ENCODE measurements at regions not wholly inside any gene's neighbourhood (a gene's known extent, or its start where the extent isn't known, plus 50 kb on each side); places are given as distances from the start of the nearest gene placed in this dataset.

DNA sequence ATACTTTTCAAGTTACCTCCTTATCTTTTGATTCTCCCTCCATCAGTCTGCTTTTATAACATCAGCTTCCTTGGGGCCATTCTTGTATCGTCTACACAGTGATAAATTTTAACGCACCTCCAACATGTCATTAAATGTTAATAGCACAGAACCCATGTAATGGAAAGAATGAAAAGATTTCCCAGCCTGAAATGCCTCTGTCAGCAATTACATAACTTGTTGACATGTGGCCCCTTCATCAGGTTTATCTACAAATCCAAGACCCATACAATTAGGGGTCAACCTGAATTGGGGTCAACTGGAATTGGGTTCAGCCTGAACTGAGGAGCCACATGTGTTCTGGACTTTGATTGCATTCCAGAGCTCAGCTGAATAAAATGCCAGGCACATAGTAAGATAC lies 148.2 kb upstream of the KLF7 start (continued):
- TF ChIP-seq, protein P1, sequence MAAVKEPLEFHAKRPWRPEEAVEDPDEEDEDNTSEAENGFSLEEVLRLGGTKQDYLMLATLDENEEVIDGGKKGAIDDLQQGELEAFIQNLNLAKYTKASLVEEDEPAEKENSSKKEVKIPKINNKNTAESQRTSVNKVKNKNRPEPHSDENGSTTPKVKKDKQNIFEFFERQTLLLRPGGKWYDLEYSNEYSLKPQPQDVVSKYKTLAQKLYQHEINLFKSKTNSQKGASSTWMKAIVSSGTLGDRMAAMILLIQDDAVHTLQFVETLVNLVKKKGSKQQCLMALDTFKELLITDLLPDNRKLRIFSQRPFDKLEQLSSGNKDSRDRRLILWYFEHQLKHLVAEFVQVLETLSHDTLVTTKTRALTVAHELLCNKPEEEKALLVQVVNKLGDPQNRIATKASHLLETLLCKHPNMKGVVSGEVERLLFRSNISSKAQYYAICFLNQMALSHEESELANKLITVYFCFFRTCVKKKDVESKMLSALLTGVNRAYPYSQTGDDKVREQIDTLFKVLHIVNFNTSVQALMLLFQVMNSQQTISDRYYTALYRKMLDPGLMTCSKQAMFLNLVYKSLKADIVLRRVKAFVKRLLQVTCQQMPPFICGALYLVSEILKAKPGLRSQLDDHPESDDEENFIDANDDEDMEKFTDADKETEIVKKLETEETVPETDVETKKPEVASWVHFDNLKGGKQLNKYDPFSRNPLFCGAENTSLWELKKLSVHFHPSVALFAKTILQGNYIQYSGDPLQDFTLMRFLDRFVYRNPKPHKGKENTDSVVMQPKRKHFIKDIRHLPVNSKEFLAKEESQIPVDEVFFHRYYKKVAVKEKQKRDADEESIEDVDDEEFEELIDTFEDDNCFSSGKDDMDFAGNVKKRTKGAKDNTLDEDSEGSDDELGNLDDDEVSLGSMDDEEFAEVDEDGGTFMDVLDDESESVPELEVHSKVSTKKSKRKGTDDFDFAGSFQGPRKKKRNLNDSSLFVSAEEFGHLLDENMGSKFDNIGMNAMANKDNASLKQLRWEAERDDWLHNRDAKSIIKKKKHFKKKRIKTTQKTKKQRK (IDR thresholded peaks at IDR 0.05; ENCODE audit: low read depth, low read length) = no peak
- no peak for TF ChIP-seq EGR1 (IDR thresholded peaks at IDR 0.05; ENCODE audit: borderline replicate concordance in 1 of 2, low read depth in 2 of 2, low read length in 2 of 2)

DNA sequence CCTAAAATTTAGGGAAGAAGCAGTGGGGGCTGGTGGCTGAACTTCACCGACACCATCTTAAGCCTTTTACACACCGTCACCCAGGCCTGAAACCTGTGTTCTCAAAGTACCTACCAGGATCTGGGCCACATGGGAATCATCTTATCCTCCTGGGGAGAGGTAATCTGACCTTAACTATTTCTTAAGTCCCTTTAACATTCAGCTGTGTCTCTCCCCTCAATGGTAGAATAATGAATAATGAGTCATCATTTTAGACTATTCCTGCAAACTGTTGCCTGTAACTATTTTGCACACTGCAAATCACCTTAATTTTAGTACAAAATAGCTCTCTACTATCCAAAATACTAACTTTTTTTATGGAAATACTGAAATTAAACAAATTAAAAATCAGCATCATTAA lies 149.4 kb upstream of the KLF7 start:
- H3K79me2 ChIP-seq (ENCODE audit: control insufficient read depth, insufficient read depth, low read length) = no peaks in the 10 kb centered on the region
- no peaks in the 10 kb centered on the region for H3K9me3 ChIP-seq (replicated peaks; ENCODE audit: control insufficient read depth, insufficient read depth, low read length)
- no peak overlapping the region for H3K4me2 ChIP-seq (ENCODE audit: control insufficient read depth, insufficient read depth)
- CTCF ChIA-PET = no interaction called here
- intact Hi-C loops (cut with micrococcal nuclease; ENCODE audit: unreplicated experiment) (no loop called here), in situ Hi-C loops (cut with MboI) (no loop called here)
- RAD21 ChIA-PET (ENCODE audit: unreplicated experiment) = no interaction called here
- no peak overlapping the region for H3K9ac ChIP-seq (ENCODE audit: control insufficient read depth, insufficient read depth, low read length)
- FAIRE-seq = no peak
- no peaks in the 10 kb centered on the region for H3K4me1 ChIP-seq (ENCODE audit: control insufficient read depth, insufficient read depth, low read length)
- no peak for DNase-seq (ENCODE audit: low read depth, low spot score)
- no peak for ATAC-seq
- H3K4me3 ChIP-seq = no peak overlapping the region
- POLR2A ChIA-PET = interaction anchor here (0.6 to 0.7 kb wide), 2 partner anchors 172 to 407 kb away, joined by 3 read pairs; no protein-coding TSS in a partner anchor
- SMC1A ChIA-PET (ENCODE audit: uncharacterized antibody, unreplicated experiment) = interaction anchor here (1.2 kb wide), 2 partner anchors 14 to 38 kb away, joined by 3 read pairs; no protein-coding TSS in a partner anchor
- no TSS peak for BruUV-seq (replicated peaks)
- no peaks in the 10 kb centered on the region for H3K36me3 ChIP-seq (ENCODE audit: control insufficient read depth in 2 of 2, insufficient read depth in 2 of 2, low read length in 1 of 2)
- no peak overlapping the region for H2AFZ ChIP-seq (ENCODE audit: control insufficient read depth, low read depth, low read length)
- no peak overlapping the region for H3K27ac ChIP-seq (ENCODE audit: control insufficient read depth, insufficient read depth)
- no peaks in the 10 kb centered on the region for H4K20me1 ChIP-seq (ENCODE audit: control insufficient read depth, insufficient read depth)
- H3K27me3 ChIP-seq (replicated peaks in 1 of 2; ENCODE audit: control insufficient read depth in 2 of 2, insufficient read depth in 2 of 2, low read length in 1 of 2) = no peaks in the 10 kb centered on the region
- WGBS (ENCODE audit: insufficient coverage, insufficient replicate concordance, low lambda C conversion rate, missing lambda C conversion rate) = 100% methylated on average over 2 of the region's 2 CpGs
- TF ChIP-seq MXI1 (IDR thresholded peaks at IDR 0.05; ENCODE audit: low read depth, low read length) (no peak), JUNB (IDR thresholded peaks at IDR 0.05) (no peak), RUNX3 (IDR thresholded peaks at IDR 0.05; ENCODE audit: low read length) (no peak), TCF7 (IDR thresholded peaks at IDR 0.05; ENCODE audit: borderline replicate concordance) (no peak), SMC3 (IDR thresholded peaks at IDR 0.05; ENCODE audit: borderline replicate concordance, low read length) (no peak), BCLAF1 (IDR thresholded peaks at IDR 0.05) (no peak)
- TF ChIP-seq, protein P2, sequence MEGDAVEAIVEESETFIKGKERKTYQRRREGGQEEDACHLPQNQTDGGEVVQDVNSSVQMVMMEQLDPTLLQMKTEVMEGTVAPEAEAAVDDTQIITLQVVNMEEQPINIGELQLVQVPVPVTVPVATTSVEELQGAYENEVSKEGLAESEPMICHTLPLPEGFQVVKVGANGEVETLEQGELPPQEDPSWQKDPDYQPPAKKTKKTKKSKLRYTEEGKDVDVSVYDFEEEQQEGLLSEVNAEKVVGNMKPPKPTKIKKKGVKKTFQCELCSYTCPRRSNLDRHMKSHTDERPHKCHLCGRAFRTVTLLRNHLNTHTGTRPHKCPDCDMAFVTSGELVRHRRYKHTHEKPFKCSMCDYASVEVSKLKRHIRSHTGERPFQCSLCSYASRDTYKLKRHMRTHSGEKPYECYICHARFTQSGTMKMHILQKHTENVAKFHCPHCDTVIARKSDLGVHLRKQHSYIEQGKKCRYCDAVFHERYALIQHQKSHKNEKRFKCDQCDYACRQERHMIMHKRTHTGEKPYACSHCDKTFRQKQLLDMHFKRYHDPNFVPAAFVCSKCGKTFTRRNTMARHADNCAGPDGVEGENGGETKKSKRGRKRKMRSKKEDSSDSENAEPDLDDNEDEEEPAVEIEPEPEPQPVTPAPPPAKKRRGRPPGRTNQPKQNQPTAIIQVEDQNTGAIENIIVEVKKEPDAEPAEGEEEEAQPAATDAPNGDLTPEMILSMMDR (IDR thresholded peaks at IDR 0.05 in 2 of 3, conservative IDR thresholded peaks at IDR 0.05 in 1 of 3; ENCODE audit: control insufficient read depth in 2 of 3, extremely low read depth in 1 of 3, insufficient read depth in 1 of 3, low read depth in 3 of 3, low read length in 3 of 3) = no peak
- TF ChIP-seq, protein P3, sequence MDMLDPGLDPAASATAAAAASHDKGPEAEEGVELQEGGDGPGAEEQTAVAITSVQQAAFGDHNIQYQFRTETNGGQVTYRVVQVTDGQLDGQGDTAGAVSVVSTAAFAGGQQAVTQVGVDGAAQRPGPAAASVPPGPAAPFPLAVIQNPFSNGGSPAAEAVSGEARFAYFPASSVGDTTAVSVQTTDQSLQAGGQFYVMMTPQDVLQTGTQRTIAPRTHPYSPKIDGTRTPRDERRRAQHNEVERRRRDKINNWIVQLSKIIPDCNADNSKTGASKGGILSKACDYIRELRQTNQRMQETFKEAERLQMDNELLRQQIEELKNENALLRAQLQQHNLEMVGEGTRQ (IDR thresholded peaks at IDR 0.05; ENCODE audit: borderline replicate concordance, low read depth, low read length) = no peak

All from GM12878 (cell line).